A549 (cell line): ENCODE measurements at regions not wholly inside any gene's neighbourhood (a gene's known extent, or its start where the extent isn't known, plus 50 kb on each side); places are given as distances from the start of the nearest gene placed in this dataset.

Experiments
- ATAC-seq, 2 experiments: fragments of 200-7000 bp in 1 of 2; fragments of >200 bp in 1 of 2; cut with Nextera tagmentation in 1 of 2; cut with Tn5 transposase in 1 of 2; 3 replicates each; pipeline versions ENCODE4 v1.8.0 to v1.9.1; 2018 to 2020; ENCODE audit warnings: mild to moderate bottlenecking in 1 of 2, moderate library complexity in 1 of 2
- CTCF ChIA-PET: fragments of 300-600 bp; sonication (Branson Sonifier 250); formaldehyde crosslinking; extraction: SDS; loops from one replicate; lab custom pipeline; 2021; ENCODE audit warnings: antibody characterized with exemption, inconsistent platforms; lab: Yijun Ruan, JAX
- POLR2A ChIA-PET: fragments of 350-600 bp; formaldehyde crosslinking; extraction: SDS; loops from one replicate; lab custom pipeline; 2021; ENCODE audit warnings: antibody characterized with exemption, inconsistent platforms; lab: Yijun Ruan, JAX
- DNase-seq, 2 experiments: peaks; one replicate each; pipeline versions ENCODE4 v3.0.0 to v3.0.0-alpha.2; 2011 to 2016; ENCODE audit warnings: low read depth in 1 of 2, low spot score in 1 of 2
- FAIRE-seq: peaks from 2 replicates; lab custom pipeline; 2011; peaks lifted over from hg19 to GRCh38; lab: Jason Lieb, UNC
- H3K27ac ChIP-seq, 2 experiments: fragments of >200 bp; sonication (Bioruptor Twin); formaldehyde crosslinking; 3 replicates each; pipeline ENCODE4 v1.5.1; 2016 to 2017
- H3K4me1 ChIP-seq: fragments of >200 bp; sonication (Bioruptor Twin); formaldehyde crosslinking; 3 replicates; pipeline ENCODE4 v1.6.1; 2016
- H3K4me2 ChIP-seq: fragments of >200 bp; sonication (Bioruptor Twin); formaldehyde crosslinking; 3 replicates; pipeline ENCODE4 v1.6.1; 2016
- H3K4me3 ChIP-seq: fragments of >200 bp; sonication (Bioruptor Twin); formaldehyde crosslinking; 3 replicates; pipeline ENCODE4 v1.5.1; 2016
- H3K9me3 ChIP-seq: fragments of >200 bp; sonication (Bioruptor Twin); formaldehyde crosslinking; 3 replicates; pipeline ENCODE4 v1.6.1; 2016
- BCL3 ChIP-seq: fragments of >200 bp; sonication (Bioruptor Twin); formaldehyde crosslinking; IDR thresholded peaks from 3 replicates; pipeline ENCODE4 v1.6.1; 2016
- CHD2 ChIP-seq: fragments of 150-350 bp; IDR thresholded peaks from 2 replicates; pipeline ENCODE4 v1.6.1; 2014; ENCODE audit warnings: low read length; ENCODE audit not compliant: partially characterized antibody
- CHD4 ChIP-seq: fragments of 200-600 bp; sonication (generic); IDR thresholded peaks from 2 replicates; pipeline ENCODE4 v1.6.1; 2016; ENCODE audit warnings: antibody characterized with exemption, mild to moderate bottlenecking, borderline replicate concordance
- EHF ChIP-seq: fragments of 250-450 bp; sonication (Bioruptor Pico); IDR thresholded peaks from 2 replicates; pipeline ENCODE4 v1.5.0; 2020; ENCODE audit warnings: mild to moderate bottlenecking
- EHMT2 ChIP-seq: fragments of 200-600 bp; sonication (generic); IDR thresholded peaks from 2 replicates; pipeline ENCODE4 v1.6.1; 2016; ENCODE audit warnings: antibody characterized with exemption, low read depth, mild to moderate bottlenecking, moderate library complexity
- EP300 ChIP-seq, 2 experiments: fragments of >200 bp; sonication (Bioruptor Twin); formaldehyde crosslinking; IDR thresholded peaks; 2 replicates in 1 of 2; 3 replicates in 1 of 2; pipeline ENCODE4 v1.6.1; 2016 to 2017
- FOSL2 ChIP-seq, 2 experiments: fragments of 450-650 bp in 1 of 2; fragments of >200 bp in 1 of 2; sonication (Bioruptor Twin) in 1 of 2; formaldehyde crosslinking; IDR thresholded peaks; 2 replicates each; pipeline versions ENCODE4 v1.5.0 to v1.6.1; 2016 to 2020; ENCODE audit warnings: mild to moderate bottlenecking in 1 of 2, moderate library complexity in 1 of 2
- HEYL ChIP-seq: fragments of 250-450 bp; sonication (Bioruptor Pico); IDR thresholded peaks from 2 replicates; pipeline ENCODE4 v1.8.0; 2021; ENCODE audit warnings: mild to moderate bottlenecking, moderate library complexity
- HMGXB4 ChIP-seq: fragments of 250-450 bp; sonication (Bioruptor Pico); IDR thresholded peaks from 2 replicates; pipeline ENCODE4 v1.5.0; 2021; ENCODE audit warnings: mild to moderate bottlenecking, moderate library complexity, borderline replicate concordance
- KDM1A ChIP-seq: fragments of 200-600 bp; sonication (generic); IDR thresholded peaks from 2 replicates; pipeline ENCODE4 v1.6.1; 2016; ENCODE audit warnings: low read depth, mild to moderate bottlenecking
- MAFK ChIP-seq: fragments of 450-650 bp; IDR thresholded peaks from 2 replicates; pipeline ENCODE4 v1.6.1; 2014; ENCODE audit not compliant: partially characterized antibody
- MYC ChIP-seq: IDR thresholded peaks from 2 replicates; pipeline ENCODE4 v1.6.1; 2012; ENCODE audit warnings: mild to moderate bottlenecking, inconsistent platforms, low read length, improper control_type of control experiment, borderline replicate concordance
- POLR2A ChIP-seq: IDR thresholded peaks from 2 replicates; pipeline ENCODE4 v1.6.1; 2012; ENCODE audit warnings: mild to moderate bottlenecking, low read length
- RARB ChIP-seq: fragments of 250-450 bp; sonication (Bioruptor Pico); IDR thresholded peaks from 2 replicates; pipeline ENCODE4 v1.8.0; 2021; ENCODE audit warnings: mild to moderate bottlenecking, moderate library complexity
- RNF2 ChIP-seq: fragments of 200-600 bp; sonication (generic); IDR thresholded peaks from 2 replicates; pipeline ENCODE4 v1.6.1; 2016; ENCODE audit warnings: low read depth, mild to moderate bottlenecking, antibody characterized with exemption, moderate library complexity, borderline replicate concordance
- SMC3 ChIP-seq: fragments of >200 bp; sonication (Bioruptor Twin); formaldehyde crosslinking; IDR thresholded peaks from 3 replicates; pipeline ENCODE4 v1.6.1; 2018; ENCODE audit warnings: inconsistent platforms
- TP53 ChIP-seq: fragments of 250-450 bp; sonication (Bioruptor Pico); IDR thresholded peaks from 2 replicates; pipeline ENCODE4 v1.5.0; 2021; ENCODE audit warnings: mild to moderate bottlenecking, moderate library complexity
- WGBS: methylation state at CpG from one replicate; pipeline ENCODE4 v1.1.6; 2017; ENCODE audit errors: missing lambda C conversion rate; 5-methylcytosine and 5-hydroxymethylcytosine counted together
- TF ChIP-seq, protein P1 (sequence below): fragments of 150-350 bp; IDR thresholded peaks from 2 replicates; pipeline ENCODE4 v1.6.1; 2014; ENCODE audit warnings: low read depth, mild to moderate bottlenecking, low read length

DNA sequence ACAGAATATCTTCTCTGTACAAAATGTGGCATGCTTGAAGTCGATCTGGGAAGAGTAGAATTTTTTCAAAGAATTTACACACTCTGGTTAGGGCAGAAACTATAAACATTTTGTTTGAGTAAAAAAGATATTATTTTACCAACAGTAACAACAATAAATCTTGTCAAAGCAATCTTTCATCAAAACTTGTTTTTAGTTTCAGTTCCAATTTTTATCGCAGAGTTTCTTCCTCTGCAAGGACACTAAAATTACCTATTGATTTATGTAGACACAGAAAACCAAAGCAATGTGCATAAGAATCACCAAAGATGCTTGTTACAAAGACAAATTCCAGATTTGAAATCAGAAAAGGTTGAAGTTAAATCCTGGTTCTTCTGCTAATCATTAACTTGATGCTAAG lies 61.9 kb downstream of the CGGBP1 start:
- DNase-seq = no peak
- no peak for TF ChIP-seq MYC
- no peak for TF ChIP-seq POLR2A
- no peak for TF ChIP-seq HMGXB4 (CRISPR knock-in tag)
- TF ChIP-seq, protein P1, sequence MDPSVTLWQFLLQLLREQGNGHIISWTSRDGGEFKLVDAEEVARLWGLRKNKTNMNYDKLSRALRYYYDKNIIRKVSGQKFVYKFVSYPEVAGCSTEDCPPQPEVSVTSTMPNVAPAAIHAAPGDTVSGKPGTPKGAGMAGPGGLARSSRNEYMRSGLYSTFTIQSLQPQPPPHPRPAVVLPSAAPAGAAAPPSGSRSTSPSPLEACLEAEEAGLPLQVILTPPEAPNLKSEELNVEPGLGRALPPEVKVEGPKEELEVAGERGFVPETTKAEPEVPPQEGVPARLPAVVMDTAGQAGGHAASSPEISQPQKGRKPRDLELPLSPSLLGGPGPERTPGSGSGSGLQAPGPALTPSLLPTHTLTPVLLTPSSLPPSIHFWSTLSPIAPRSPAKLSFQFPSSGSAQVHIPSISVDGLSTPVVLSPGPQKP = no peak
- TF ChIP-seq EHMT2 = no peak
- no peak for TF ChIP-seq CHD2
- no peak for TF ChIP-seq EP300 (IDR thresholded peaks at IDR 0.05)
- TF ChIP-seq KDM1A = no peak
- no peak for TF ChIP-seq BCL3
- TF ChIP-seq RARB = no peak
- TF ChIP-seq RNF2 = no peak
- no peak for TF ChIP-seq SMC3
- no peak for TF ChIP-seq TP53 (CRISPR knock-in tag)
- no peak for TF ChIP-seq HEYL (CRISPR knock-in tag)
- no peak for TF ChIP-seq FOSL2 (IDR thresholded peaks at IDR 0.05)
- TF ChIP-seq FOSL2 (CRISPR knock-in tag; IDR thresholded peaks at IDR 0.05) = no peak
- TF ChIP-seq, all 56 proteins: peak for 0
- Histone ChIP-seq H3K4me2 (peak overlapping the region; percentile 6; the same call in 1 of the 3 replicates), H3K4me3 (no peak overlapping the region), H3K4me1 (0 out of 3 replicates have a peak, but pooled peaks cover 7% of the 10 kb centered on the region), H3K9me3 (no peaks in the 10 kb centered on the region), H3K27ac (no peak overlapping the region)
- POLR2A ChIA-PET = no interaction called here
- no peak for ATAC-seq
- WGBS = 79% methylated on average over 2 of the region's 2 CpGs
- CTCF ChIA-PET = no interaction called here
- FAIRE-seq = peak; percentile 23

GRCh38 chr3:87993566-87993965 lies 65.2 kb downstream of the CGGBP1 start:
- Histone ChIP-seq H3K4me2 (no peak overlapping the region), H3K9me3 (no peaks in the 10 kb centered on the region), H3K27ac (no peak overlapping the region), H3K4me1 (0 out of 3 replicates have a peak, but pooled peaks cover 7% of the 10 kb centered on the region)
- CTCF ChIA-PET = interaction anchor here (1.5 kb wide), 1 partner anchor 9 kb away, joined by 5 read pairs; no protein-coding TSS in a partner anchor
- no peak for FAIRE-seq
- no peak for ATAC-seq
- WGBS = 84% methylated on average over 4 of the region's 4 CpGs
- no peak for DNase-seq
- peak; percentile 58 for TF ChIP-seq MAFK
- TF ChIP-seq EHF (CRISPR knock-in tag) = no peak
- TF ChIP-seq, all 56 proteins: peak for 1
- H3K4me3 ChIP-seq = no peak overlapping the region
- POLR2A ChIA-PET = no interaction called here

- ChIA-PET CTCF (no interaction called here), POLR2A (no interaction called here)
Observed at GRCh38 chr3:87987952-87988351, 70.9 kb downstream of the CGGBP1 start.

More at GRCh38 chr3:87987952-87988351, 70.9 kb downstream of the CGGBP1 start:
- no peak for TF ChIP-seq CHD4
- no peak for TF ChIP-seq HMGXB4 (CRISPR knock-in tag)
- Histone ChIP-seq H3K4me2 (no peak overlapping the region), H3K4me3 (no peak overlapping the region), H3K4me1 (0 out of 3 replicates have a peak, but pooled peaks cover 3% of the 10 kb centered on the region), H3K9me3 (no peaks in the 10 kb centered on the region), H3K27ac (peak overlapping the region in 1 of 2 experiments; percentile 56; a peak in 3 of 6 replicates)
- 47% methylated on average over 2 of the region's 2 CpGs for WGBS
- FAIRE-seq (no peak), DNase-seq (peak in 1 of 2 experiments; percentile 17), ATAC-seq (no peak)
